Right lobe of liver (tissue), 4 donors: ENCODE measurements at regions not wholly inside any gene's neighbourhood (a gene's known extent, or its start where the extent isn't known, plus 50 kb on each side); places are given as distances from the start of the nearest gene placed in this dataset.

Experiments
- CTCF ChIP-seq, 4 donors: fragments of 200-600 bp in 3 of 4; fragments of 450-650 bp in 1 of 4; IDR thresholded peaks; one replicate each; pipeline versions ENCODE4 v1.5.1 to v1.8.0; 2016 to 2022; ENCODE audit warnings: antibody characterized with exemption in 4 of 4, mild to moderate bottlenecking in 2 of 4
- POLR2A ChIP-seq: fragments of 450-650 bp; IDR thresholded peaks from one replicate; pipeline ENCODE4 v1.6.1; 2017; ENCODE audit warnings: antibody characterized with exemption, mild to moderate bottlenecking
- donor health status: DM: no; HTN: no; CAD: no.
- donor health status: DM: no; HTN: no; CAD: no.
- donor health status: DM: no; HTN: yes; CAD: no.

DNA sequence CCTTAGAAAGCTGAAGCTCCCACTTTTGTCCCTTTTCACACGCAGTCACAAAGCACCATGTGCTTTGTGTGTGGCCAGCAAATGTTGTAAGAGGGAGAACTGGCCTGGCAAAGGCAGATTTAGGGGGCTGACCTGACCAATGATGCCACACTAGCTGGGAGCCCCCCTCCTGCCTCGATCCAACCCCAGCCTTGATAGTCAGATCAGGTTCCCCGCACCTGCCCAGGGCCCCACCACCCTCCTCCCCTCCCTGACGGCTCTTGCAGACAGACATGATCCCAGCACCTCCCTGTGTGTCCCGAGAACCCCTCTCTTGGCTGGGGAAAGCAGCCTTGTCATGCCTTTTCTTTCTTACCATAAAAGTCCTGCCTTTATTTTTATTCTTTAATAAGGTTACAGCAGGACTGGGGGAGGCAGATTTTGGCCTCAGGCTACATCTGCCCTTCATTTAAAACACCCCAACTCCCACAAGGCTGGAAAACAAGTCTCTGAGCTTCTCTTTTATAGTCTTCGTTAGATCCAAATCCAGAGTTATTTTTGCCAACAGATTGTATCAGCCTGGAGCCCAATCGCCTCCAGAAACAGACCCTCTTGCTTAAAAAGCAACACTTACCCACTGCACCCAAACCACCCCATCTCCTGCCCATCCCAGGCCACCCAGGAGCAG is 201.8 kb upstream of the CDH5 start:
- TF ChIP-seq CTCF (IDR thresholded peaks at IDR 0.05) (no peak), POLR2A (no peak)
